H1 (cell line): ENCODE measurements at regions not wholly inside any gene's neighbourhood (a gene's known extent, or its start where the extent isn't known, plus 50 kb on each side); places are given as distances from the start of the nearest gene placed in this dataset.
A peak's percentile ranks its signal among the peaks of the same experiment; 100 is the strongest.

Source experiments
- CTCF ChIA-PET: fragments of 300-600 bp; sonication (Branson Sonifier 250); formaldehyde crosslinking; loops from one replicate; lab custom pipeline; 2021; ENCODE audit not compliant: partially characterized antibody; lab: Charles Lee
- POLR2A ChIA-PET: fragments of 300-600 bp; sonication (Branson Sonifier 250); formaldehyde crosslinking; loops from one replicate; lab custom pipeline; 2021; ENCODE audit warnings: inconsistent platforms; ENCODE audit not compliant: partially characterized antibody; lab: Charles Lee
- DNase-seq, 2 experiments: peaks; one replicate each; pipeline versions ENCODE4 v3.0.0 to v3.0.0-alpha.2; 2010 to 2022; ENCODE audit warnings: low spot score in 2 of 2, low read depth in 1 of 2, mixed read lengths in 1 of 2
- FAIRE-seq: peaks from 2 replicates; lab custom pipeline; 2011; peaks lifted over from hg19 to GRCh38; lab: Jason Lieb, UNC
- H2AFZ ChIP-seq: 2 replicates; pipeline ENCODE4 v1.8.1; 2012; ENCODE audit warnings: low read length, inconsistent platforms
- H2AK5ac ChIP-seq: 2 replicates; pipeline ENCODE4 v1.6.1; 2013; ENCODE audit warnings: low read depth, low read length
- H2BK120ac ChIP-seq: replicated peaks from 2 replicates; pipeline ENCODE3; 2013; ENCODE audit warnings: low read depth, low read length, inconsistent platforms
- H2BK12ac ChIP-seq: 2 replicates; pipeline ENCODE4 v1.6.1; 2013; ENCODE audit warnings: low read depth, low read length
- H2BK15ac ChIP-seq: 2 replicates; pipeline ENCODE4 v1.6.1; 2013; ENCODE audit warnings: low read length
- H2BK20ac ChIP-seq: 2 replicates; pipeline ENCODE4 v1.6.1; 2013; ENCODE audit warnings: low read length
- H2BK5ac ChIP-seq: 2 replicates; pipeline ENCODE4 v1.6.1; 2013; ENCODE audit warnings: low read depth, low read length
- H3K14ac ChIP-seq: 2 replicates; pipeline ENCODE4 v1.6.1; 2013; ENCODE audit warnings: inconsistent platforms; ENCODE audit not compliant: insufficient read length
- H3K18ac ChIP-seq: 2 replicates; pipeline ENCODE4 v1.6.1; 2013; ENCODE audit warnings: low read length; ENCODE audit errors: extremely low read depth
- H3K23ac ChIP-seq: 2 replicates; pipeline ENCODE4 v1.6.1; 2013; ENCODE audit warnings: inconsistent platforms; ENCODE audit not compliant: insufficient read length
- H3K23me2 ChIP-seq: 2 replicates; pipeline ENCODE4 v1.6.1; 2013; ENCODE audit warnings: low read depth, low read length
- H3K27ac ChIP-seq: 2 replicates; pipeline ENCODE4 v1.6.1; 2011; ENCODE audit warnings: low read depth, low read length, inconsistent platforms
- H3K27me3 ChIP-seq, 4 experiments: replicated peaks in 1 of 4; 1 replicate in 1 of 4; 2 replicates in 3 of 4; pipeline versions ENCODE4 v1.6.1 to v1.8.1; 2011 to 2013; ENCODE audit warnings: low read length in 3 of 4, mild to moderate bottlenecking in 3 of 4, inconsistent platforms in 2 of 4, mixed read lengths in 2 of 4, moderate library complexity in 1 of 4; ENCODE audit not compliant: control insufficient read depth in 3 of 4, insufficient read depth in 3 of 4; ENCODE audit errors: extremely low read depth in 1 of 4
- H3K36me3 ChIP-seq, 4 experiments: 2 replicates each; pipeline versions ENCODE4 v1.6.1 to v1.8.1; 2011 to 2013; ENCODE audit warnings: mild to moderate bottlenecking in 4 of 4, low read length in 3 of 4, moderate library complexity in 2 of 4, control low read depth in 1 of 4, inconsistent platforms in 1 of 4; ENCODE audit not compliant: insufficient read depth in 4 of 4, control insufficient read depth in 2 of 4
- H3K4ac ChIP-seq: replicated peaks from 2 replicates; pipeline ENCODE3; 2013; ENCODE audit warnings: low read length, low read depth, mixed read lengths, inconsistent platforms; ENCODE audit not compliant: insufficient read length
- H3K4me1 ChIP-seq, 4 experiments: replicated peaks in 1 of 4; 1 replicate in 1 of 4; 2 replicates in 3 of 4; pipeline versions ENCODE4 v1.6.1 to v1.8.1; 2011 to 2013; ENCODE audit warnings: low read length in 3 of 4, inconsistent platforms in 2 of 4, mixed read lengths in 1 of 4; ENCODE audit not compliant: insufficient read depth in 4 of 4, control insufficient read depth in 3 of 4
- H3K4me2 ChIP-seq, 2 experiments: 2 replicates each; pipeline versions ENCODE4 v1.6.1 to v1.8.1; 2011 to 2013; ENCODE audit warnings: low read depth in 2 of 2, low read length in 2 of 2, control low read depth in 1 of 2, inconsistent platforms in 1 of 2, mild to moderate bottlenecking in 1 of 2; ENCODE audit not compliant: insufficient read depth in 1 of 2
- H3K4me3 ChIP-seq, 4 experiments: fragments of 200-600, 300-600 bp in 1 of 4; sonication (generic), shearing (Covaris generic), sonication (Bioruptor Twin) in 1 of 4; 2 replicates each; pipeline versions ENCODE4 v1.5.1 to v1.8.1; 2011 to 2016; ENCODE audit warnings: low read length in 4 of 4, low read depth in 3 of 4, control low read depth in 2 of 4, inconsistent platforms in 2 of 4, mild to moderate bottlenecking in 2 of 4, mixed read lengths in 1 of 4, moderate library complexity in 1 of 4; ENCODE audit not compliant: insufficient read depth in 2 of 4; ENCODE audit errors: extremely low read depth in 1 of 4
- H3K56ac ChIP-seq: replicated peaks from 2 replicates; pipeline ENCODE3; 2013; ENCODE audit warnings: low read depth, mild to moderate bottlenecking, mixed read lengths, low read length, inconsistent platforms; ENCODE audit not compliant: insufficient read length
- H3K79me1 ChIP-seq: 2 replicates; pipeline ENCODE4 v1.6.1; 2013; ENCODE audit warnings: low read depth, low read length, control low read depth
- H3K79me2 ChIP-seq, 2 experiments: 2 replicates each; pipeline versions ENCODE4 v1.6.1 to v1.8.1; 2012 to 2013; ENCODE audit warnings: low read length in 2 of 2, mild to moderate bottlenecking in 2 of 2, inconsistent platforms in 1 of 2; ENCODE audit not compliant: insufficient read depth in 2 of 2, control insufficient read depth in 1 of 2
- H3K9ac ChIP-seq, 4 experiments: replicated peaks in 1 of 4; 1 replicate in 1 of 4; 2 replicates in 3 of 4; pipeline versions ENCODE4 v1.6.1 to v1.8.1; 2011 to 2013; ENCODE audit warnings: low read depth in 3 of 4, low read length in 3 of 4, control low read depth in 2 of 4, mild to moderate bottlenecking in 2 of 4, moderate library complexity in 2 of 4, inconsistent platforms in 1 of 4; ENCODE audit errors: extremely low read depth in 1 of 4
- H3K9me3 ChIP-seq, 2 experiments: 2 replicates each; pipeline versions ENCODE4 v1.6.1 to v1.8.1; 2012 to 2013; ENCODE audit warnings: mild to moderate bottlenecking in 2 of 2, moderate library complexity in 2 of 2, control low read depth in 1 of 2, inconsistent platforms in 1 of 2, low read depth in 1 of 2, low read length in 1 of 2, mixed read lengths in 1 of 2; ENCODE audit not compliant: insufficient read depth in 2 of 2
- H4K20me1 ChIP-seq, 2 experiments: replicated peaks in 1 of 2; 2 replicates each; pipeline versions ENCODE3 to v1.8.1; 2011 to 2013; ENCODE audit warnings: inconsistent platforms in 2 of 2, low read length in 2 of 2, mild to moderate bottlenecking in 1 of 2; ENCODE audit not compliant: insufficient read depth in 2 of 2, control insufficient read depth in 1 of 2
- H4K5ac ChIP-seq: 2 replicates; pipeline ENCODE4 v1.6.1; 2013; ENCODE audit warnings: low read length, low read depth, mixed read lengths, inconsistent platforms; ENCODE audit not compliant: insufficient read length
- H4K8ac ChIP-seq: 2 replicates; pipeline ENCODE4 v1.8.0; 2013; ENCODE audit warnings: mild to moderate bottlenecking, moderate library complexity, low read length, inconsistent platforms; ENCODE audit not compliant: insufficient read depth; ENCODE audit errors: extremely low read depth
- H4K91ac ChIP-seq: replicated peaks from 2 replicates; pipeline ENCODE3; 2013; ENCODE audit warnings: low read length, mixed read lengths, inconsistent platforms; ENCODE audit not compliant: insufficient read length
- GTF2F1 ChIP-seq: IDR thresholded peaks from 2 replicates; pipeline ENCODE4 v1.6.1; 2012; ENCODE audit warnings: low read depth, low read length, improper control_type of control experiment, borderline replicate concordance
- MAFK ChIP-seq: IDR thresholded peaks from 2 replicates; pipeline ENCODE4 v1.6.1; 2012; ENCODE audit warnings: low read depth, mild to moderate bottlenecking, improper control_type of control experiment, low read length
- RAD21 ChIP-seq, 2 experiments: IDR thresholded peaks in 1 of 2; conservative IDR thresholded peaks in 1 of 2; 2 replicates each; pipeline ENCODE4 v1.6.1; 2011; ENCODE audit warnings: low read depth in 2 of 2, low read length in 2 of 2, improper control_type of control experiment in 1 of 2, inconsistent platforms in 1 of 2, mild to moderate bottlenecking in 1 of 2, moderate library complexity in 1 of 2
- WGBS, 2 experiments: shearing (Covaris generic) in 1 of 2; methylation state at CpG; one replicate each; pipeline versions ENCODE4 v1.1.6 to v1.1.7; 2013 to 2015; ENCODE audit warnings: low lambda C conversion rate in 2 of 2, mixed read lengths in 2 of 2, inconsistent platforms in 1 of 2, low coverage in 1 of 2, missing lambda C conversion rate in 1 of 2; ENCODE audit not compliant: insufficient replicate concordance in 2 of 2, insufficient coverage in 1 of 2, insufficient read length in 1 of 2; ENCODE audit errors: extremely low coverage in 1 of 2, missing lambda C conversion rate in 1 of 2; 5-methylcytosine and 5-hydroxymethylcytosine counted together

DNA sequence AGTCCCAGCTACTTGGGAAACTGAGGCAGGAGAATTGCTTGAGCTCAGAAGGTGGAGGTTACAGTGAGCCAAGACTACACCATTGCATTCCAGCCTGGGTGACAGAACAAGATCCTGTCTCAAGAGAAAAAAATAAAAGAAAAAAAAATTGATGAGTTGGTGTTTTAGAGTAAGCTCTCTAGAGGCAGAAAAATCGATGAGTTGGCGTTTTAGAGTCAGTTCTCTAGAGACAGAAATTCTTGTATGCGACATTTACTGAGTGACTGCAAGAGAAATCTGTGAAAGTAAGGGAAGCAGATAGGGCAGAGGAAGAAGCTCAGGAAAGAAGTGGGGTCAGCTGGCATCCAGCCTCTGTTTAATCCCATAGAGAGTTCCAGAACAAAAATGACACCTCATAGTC, 298.7 kb upstream of the ARRDC4 start:
- no peaks in the 10 kb centered on the region for H3K9me3 ChIP-seq
- H3K56ac ChIP-seq, result no peak overlapping the region
- H4K8ac ChIP-seq, result no peak overlapping the region
- H3K4me2 ChIP-seq, result no peak overlapping the region
- ChIA-PET POLR2A (interaction anchor here (0.6 kb wide), 1 partner anchor 14 kb away, joined by 3 read pairs; no protein-coding TSS in a partner anchor), CTCF (interaction anchor here (1.6 kb wide), 1 partner anchor 88 kb away, joined by 4 read pairs; no protein-coding TSS in a partner anchor)
- no peaks in the 10 kb centered on the region for H3K79me2 ChIP-seq
- H3K14ac ChIP-seq, result no peak overlapping the region
- H3K18ac ChIP-seq, result no peak overlapping the region
- no peak overlapping the region for H2AFZ ChIP-seq
- TF ChIP-seq RAD21 (IDR thresholded peaks at IDR 0.05 in 1 of 2, conservative IDR thresholded peaks at IDR 0.05 in 1 of 2; ENCODE audit: low read depth in 2 of 2, low read length in 2 of 2), result no peak
- no peak for TF ChIP-seq GTF2F1
- TF ChIP-seq MAFK, result peak; percentile 94
- H4K91ac ChIP-seq, result no peak overlapping the region
- no peak overlapping the region for H2AK5ac ChIP-seq
- H3K4ac ChIP-seq, result no peak overlapping the region
- no peak overlapping the region for H3K27ac ChIP-seq
- WGBS, 2 experiments, result 96 to 100% methylated on average over 2 to 3 of the region's 3 CpGs
- no peak overlapping the region for H2BK20ac ChIP-seq
- no peak overlapping the region for H2BK120ac ChIP-seq
- no peaks in the 10 kb centered on the region for H3K27me3 ChIP-seq
- FAIRE-seq (no peak), DNase-seq (no peak)
- no peak overlapping the region for H3K9ac ChIP-seq
- H3K4me3 ChIP-seq, result no peak overlapping the region
- H4K20me1 ChIP-seq, result no peaks in the 10 kb centered on the region
- no peak overlapping the region for H2BK15ac ChIP-seq
- H3K23me2 ChIP-seq, result no peaks in the 10 kb centered on the region
- no peak overlapping the region for H2BK12ac ChIP-seq
- H3K4me1 ChIP-seq, result no peaks in the 10 kb centered on the region
- H3K36me3 ChIP-seq, result no peaks in the 10 kb centered on the region
- H2BK5ac ChIP-seq, result no peak overlapping the region
- no peak overlapping the region for H4K5ac ChIP-seq
- H3K23ac ChIP-seq, result no peak overlapping the region
- H3K79me1 ChIP-seq, result no peaks in the 10 kb centered on the region
